NCI-H345 treated with DMSO at 0.1 percent for 48 hours (cell line): ENCODE measurements at regions not wholly inside any gene's neighbourhood (a gene's known extent, or its start where the extent isn't known, plus 50 kb on each side); places are given as distances from the start of the nearest gene placed in this dataset.

Source experiments
- DNase-seq: peaks from one replicate; lab custom pipeline; 2025; ENCODE audit not compliant: unreplicated experiment; lab: John Stamatoyannopoulos, UW

DNA sequence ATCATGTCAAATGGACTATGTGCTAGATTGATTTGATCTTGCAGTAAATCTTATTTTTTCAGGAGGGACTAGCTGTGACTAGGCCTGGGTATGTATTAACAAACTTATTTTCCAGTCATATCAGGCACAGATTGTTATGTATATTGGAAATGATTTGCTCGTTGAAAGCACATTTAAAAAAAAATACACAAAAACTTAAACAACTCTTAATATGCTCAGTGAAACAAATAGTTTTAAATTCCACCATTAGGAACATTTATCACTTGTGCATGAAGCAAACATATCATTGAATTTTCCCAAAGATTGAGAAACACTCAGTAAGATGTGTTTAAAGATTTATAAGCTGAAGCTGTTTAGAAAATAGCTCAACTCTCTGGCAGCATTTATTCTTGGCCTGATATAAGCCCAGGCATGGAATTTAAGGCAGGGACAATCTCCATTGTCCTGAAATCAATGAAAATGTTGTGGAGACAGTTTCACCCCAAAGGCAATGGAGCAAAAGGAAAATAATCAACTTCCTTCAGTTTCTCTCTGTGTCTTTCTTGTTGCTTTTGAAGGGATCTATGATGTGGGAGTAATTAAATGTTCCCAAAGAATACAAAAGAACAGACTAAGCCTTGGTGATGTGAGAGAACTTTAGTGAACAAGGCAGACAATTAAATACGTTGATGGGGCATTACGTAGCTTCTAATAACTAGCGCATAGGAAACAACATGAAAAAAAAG is 250.3 kb downstream of the GPR37 start:
- DNase-seq, result no peak

DNA sequence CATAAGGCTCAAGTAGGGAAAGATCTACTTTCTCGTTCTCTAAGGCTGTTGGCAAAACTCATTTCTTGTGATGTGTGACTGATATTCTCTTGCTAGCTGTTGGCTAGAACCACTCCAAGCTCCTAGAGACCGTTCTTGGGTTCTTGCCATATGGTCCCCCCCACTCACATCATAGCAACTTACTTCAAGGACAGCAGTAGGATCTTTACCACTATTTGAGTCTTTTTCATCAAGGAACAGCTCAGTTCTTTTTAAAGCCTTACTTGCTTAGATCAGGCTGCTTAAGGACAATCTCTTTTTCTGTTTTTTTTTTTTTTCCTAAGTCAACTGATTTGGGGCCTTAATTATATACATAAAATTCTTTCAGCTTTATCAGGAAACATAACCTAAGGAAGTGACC is 251.1 kb downstream of the GPR37 start:
- DNase-seq, result no peak

DNA sequence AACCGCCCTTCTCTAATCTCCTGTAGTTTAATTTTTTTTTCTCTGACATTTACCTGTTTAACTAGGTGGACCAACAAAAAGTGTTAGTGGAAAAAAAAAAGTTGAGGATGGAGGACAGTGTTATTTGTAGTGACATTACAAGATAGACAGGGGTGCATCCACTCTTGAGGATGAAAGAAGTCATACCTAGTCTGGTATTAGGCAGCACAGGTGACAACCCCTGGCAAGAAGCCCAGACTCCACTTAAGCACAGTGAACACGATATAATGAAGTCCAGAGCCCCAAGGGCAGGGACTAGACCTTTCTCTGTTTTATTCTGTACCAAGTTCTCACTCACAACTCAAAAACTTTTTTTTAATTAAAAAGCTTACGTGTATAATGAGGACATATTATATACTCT is 268.4 kb downstream of the GPR37 start:
- DNase-seq, result peak; percentile 75

DNA sequence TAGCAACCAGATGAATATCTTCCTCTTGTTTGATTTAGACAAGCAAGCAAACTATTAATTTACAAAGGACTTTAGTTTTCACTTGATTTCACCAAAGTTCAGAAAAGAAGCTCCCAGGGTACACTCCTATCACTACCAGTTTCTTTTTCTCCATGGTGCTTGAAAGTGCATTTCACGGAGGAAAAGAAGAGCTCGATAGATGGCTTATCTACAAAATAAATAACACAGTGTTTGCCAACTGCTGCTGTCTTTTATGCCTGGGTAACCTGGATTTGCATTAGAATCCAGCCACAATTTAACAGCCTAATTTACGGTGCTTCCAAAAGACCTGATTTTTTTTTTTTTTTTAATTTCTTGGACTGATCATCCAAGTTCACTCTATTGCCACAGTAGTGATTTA is 275.7 kb downstream of the GPR37 start:
- DNase-seq, result peak; percentile 76

DNA sequence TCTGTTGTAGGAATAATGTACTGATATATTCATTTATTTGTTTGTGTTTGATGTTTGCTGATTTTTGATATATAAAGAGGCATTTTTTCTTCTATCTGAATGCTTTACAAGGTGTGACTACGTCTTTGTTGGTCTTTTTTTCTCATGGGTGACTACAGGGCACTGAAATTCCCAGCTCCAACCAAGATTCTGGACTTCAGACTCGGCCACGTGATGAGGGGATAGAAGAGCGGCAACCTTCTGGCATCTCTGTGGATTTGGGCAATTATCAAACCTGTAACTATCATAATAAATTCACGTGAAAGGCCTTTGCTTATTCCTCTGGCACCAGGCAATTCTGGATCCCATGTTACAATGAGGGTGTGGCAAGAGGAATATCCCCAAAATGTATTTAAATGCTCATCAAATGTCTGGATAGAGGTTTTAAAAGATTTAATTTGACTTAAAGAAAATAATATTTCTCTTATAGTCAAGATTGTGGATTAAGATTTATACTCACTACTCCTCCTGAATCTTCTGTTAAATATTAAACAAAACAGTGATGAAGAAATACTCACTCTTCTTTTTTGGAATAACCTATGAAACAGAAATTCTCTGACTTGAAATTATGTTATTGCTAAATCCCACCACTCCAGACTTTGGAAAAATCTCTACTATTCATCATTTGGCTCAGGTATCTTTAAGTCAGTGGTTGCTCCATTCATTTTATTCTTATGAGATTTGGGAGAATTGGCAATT is 276.3 kb downstream of the GPR37 start:
- no peak for DNase-seq

- no peak for DNase-seq
These were observed 283.4 kb downstream of the GPR37 start for GRCh38 chr7:124482229-124482628.

DNA sequence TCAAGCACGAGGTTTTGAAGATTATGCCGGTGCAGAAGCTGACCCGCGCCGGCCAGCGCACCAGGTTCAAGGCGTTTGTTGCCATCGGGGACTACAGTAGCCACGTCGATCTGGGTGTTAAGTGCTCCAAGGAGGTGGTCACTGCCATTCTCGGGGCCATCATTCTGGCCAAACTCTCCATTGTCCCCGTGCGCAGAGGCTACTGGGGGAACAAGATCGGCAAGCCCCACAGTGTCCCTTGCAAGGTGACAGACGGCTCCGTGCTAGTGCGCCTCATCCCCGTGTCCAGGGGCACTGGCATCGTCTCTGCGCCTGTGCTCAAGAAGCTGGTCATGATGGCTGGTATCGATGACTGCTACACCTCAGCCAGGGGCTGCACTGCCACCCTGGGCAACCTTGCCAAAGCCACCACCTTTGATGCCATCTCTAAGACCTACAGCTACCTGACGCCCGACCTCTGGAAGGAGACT is 284.7 kb downstream of the GPR37 start:
- no peak for DNase-seq

- DNase-seq, result no peak
These were observed 285.4 kb downstream of the GPR37 start for GRCh38 chr7:124480036-124480820.

DNA sequence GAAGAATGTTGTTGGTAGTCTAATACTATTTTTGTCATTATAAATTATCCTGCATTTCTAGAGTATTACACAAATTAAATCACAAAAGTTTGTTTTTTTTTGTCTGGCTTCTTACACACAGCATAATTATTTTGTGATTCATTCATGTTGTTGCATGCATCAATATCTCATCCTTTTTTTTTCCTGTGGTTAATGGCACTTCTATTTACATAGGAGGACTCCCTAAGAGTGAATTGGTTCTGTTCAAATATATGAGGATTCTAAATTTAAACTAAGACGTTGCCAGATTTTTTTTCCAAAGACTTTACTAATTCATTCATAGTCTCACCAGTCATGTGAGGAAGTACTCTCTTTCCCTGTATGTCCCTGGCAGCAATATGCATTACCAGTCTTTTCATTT is 303.3 kb downstream of the GPR37 start:
- DNase-seq, result no peak

GRCh38 chr7:124460555-124460954 is 305.0 kb downstream of the GPR37 start:
- DNase-seq, result no peak

DNA sequence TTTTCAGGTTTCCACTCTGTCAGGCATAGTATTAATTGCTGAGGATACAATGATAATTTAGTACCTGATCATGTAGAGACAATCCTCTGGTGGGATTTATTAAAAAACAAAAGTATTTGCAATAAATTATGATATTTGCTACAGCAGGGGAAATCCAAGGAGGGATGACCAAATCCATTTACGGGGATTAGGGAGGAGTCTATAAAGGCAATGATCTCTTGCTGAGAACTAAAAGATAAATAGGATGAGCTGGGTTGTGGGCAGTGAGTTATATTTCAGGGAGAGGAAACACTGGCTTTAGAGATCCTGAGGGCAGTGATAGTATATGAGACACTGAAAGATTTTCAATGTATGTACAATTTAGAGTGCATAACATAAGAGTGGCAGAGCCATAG is 305.5 kb downstream of the GPR37 start:
- no peak for DNase-seq

DNA sequence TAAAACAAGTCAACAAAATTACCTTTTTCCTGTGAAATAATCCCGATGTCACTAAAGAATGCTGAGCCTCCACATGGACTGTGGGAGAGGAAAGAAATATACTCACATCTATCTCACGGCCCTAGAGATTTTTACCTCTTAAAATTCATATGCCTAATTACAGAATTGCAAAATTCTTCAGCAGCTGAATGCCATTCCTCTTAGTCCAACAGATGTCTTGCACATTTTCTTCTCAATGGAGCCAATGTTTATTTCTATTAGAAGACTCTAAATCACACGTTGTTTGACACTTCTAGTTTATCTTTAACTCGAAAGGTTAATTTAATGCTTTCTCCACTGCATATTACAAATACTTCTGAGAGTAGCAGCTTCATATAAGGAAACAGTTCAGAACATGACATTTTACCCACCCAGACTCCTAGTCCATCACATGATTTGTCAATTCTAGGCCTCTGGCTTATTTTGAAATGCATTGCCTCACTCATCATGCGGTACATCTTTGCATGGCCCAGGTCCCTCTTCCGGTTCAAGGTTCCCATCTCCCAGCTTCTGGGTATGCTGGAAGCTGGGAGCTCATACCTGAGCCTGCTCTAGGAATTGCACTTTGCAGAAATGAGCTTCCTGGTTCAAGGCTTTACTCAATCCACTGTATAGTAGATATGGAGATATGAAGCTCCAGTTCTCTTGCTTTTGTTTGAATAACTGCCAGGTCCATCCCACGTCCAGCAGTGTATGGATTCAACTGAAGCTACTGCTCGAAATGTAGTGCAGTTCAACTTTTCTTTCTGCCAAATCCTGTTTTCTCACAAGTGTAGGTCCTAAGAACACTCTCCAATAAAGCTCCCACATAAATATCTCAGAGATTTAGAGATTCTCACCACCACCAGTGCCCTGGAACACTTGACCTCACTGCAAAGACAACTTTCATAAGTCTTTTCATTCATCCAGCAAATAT is 306.2 kb downstream of the GPR37 start:
- DNase-seq, result no peak

GRCh38 chr7:124457841-124458240 is 307.8 kb downstream of the GPR37 start:
- no peak for DNase-seq

- no peak for DNase-seq
These were observed 309.3 kb downstream of the GPR37 start for GRCh38 chr7:124456286-124456685.

DNA sequence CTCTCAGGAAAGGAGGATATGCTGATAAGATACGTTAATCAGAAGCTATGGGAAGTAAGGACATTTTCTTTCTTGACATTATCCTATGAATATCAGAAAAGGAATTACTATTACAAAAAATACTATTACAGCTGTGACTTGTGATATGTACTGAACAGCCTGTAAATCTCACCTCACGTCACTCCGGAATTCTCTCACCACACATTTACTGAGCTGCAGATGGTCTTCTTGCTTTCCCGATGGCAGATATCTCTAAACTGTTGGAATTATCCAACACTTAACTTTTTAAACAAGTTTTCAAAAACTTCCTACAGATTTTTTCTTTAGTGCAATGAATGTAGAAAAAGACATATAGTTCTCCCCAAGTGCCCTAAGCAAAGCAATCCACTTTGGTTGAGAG is 313.4 kb downstream of the GPR37 start:
- no peak for DNase-seq

GRCh38 chr7:124449896-124450295 is 315.7 kb downstream of the GPR37 start:
- DNase-seq, result no peak

DNA sequence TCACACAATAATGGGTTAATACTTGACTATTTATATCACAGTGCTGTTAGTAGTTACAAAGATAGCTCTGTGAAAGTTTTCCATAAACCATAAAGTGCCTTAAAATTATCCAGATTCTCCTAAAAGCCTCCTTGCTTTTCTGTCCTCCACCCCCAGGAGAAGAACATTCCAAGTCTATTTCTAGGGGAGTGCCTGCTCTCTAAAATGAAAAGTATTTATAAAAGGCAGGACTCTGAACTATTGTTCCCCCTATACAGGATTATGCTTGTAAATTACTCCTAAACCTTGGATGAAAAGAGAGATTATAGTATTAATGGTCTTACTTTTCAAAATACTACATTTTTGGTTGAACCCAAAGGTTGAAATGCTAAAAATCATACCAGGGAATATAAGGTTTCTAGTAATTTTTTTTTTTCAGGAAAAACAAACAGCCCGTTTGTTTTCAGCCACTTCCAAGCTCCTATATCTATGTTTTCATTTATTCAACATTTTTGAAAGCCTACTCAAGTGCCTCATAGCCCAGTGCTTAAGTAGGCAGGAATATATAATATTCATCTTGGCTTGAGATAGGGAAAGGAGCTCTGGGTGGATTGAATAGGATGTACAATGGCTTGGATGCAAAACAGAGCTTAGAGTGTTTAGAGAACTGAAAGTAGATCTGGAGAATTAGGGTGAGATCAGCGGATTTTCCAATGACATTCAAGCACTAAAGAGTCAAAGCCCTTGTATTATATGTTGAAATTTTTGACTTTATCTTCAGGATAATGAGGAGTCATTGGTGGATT is 320.7 kb downstream of the GPR37 start:
- no peak for DNase-seq

GRCh38 chr7:124443762-124444161 is 321.8 kb downstream of the GPR37 start:
- DNase-seq, result no peak

GRCh38 chr7:124440081-124440480 is 325.5 kb downstream of the GPR37 start:
- no peak for DNase-seq

- no peak for DNase-seq
These were observed 333.5 kb downstream of the GPR37 start for GRCh38 chr7:124432009-124432578.
